HG02943 (cell line): ENCODE measurements at regions not wholly inside any gene's neighbourhood (a gene's known extent, or its start where the extent isn't known, plus 50 kb on each side); places are given as distances from the start of the nearest gene placed in this dataset.
"Not testable (repeated sequence)": the region's sequence is repeated elsewhere in the genome, so short reads cannot be mapped to it uniquely, and the experiment has no call there.

ENCODE experiments used
- ATAC-seq: cut with Tn5 transposase; IDR thresholded peaks from one replicate; pipeline ENCODE4 v1.9.1; 2021; ENCODE audit warnings: mild to moderate bottlenecking, low read depth, moderate library complexity; ENCODE audit not compliant: unreplicated experiment

- no peak for ATAC-seq
Observed at GRCh38 chr4:27117453-27117852, 256.8 kb downstream of the STIM2 start.

GRCh38 chr4:27119239-27119638 is 258.6 kb downstream of the STIM2 start:
- no peak for ATAC-seq

- no peak for ATAC-seq
Observed at GRCh38 chr4:27121830-27122229, 261.2 kb downstream of the STIM2 start.

- ATAC-seq: no peak
Observed at GRCh38 chr4:27123123-27123768, 262.6 kb downstream of the STIM2 start.

GRCh38 chr4:27123769-27124124 is 263.1 kb downstream of the STIM2 start:
- ATAC-seq: no peak

GRCh38 chr4:27126895-27127294 is 266.3 kb downstream of the STIM2 start:
- not testable (repeated sequence) for ATAC-seq

- no peak for ATAC-seq
Observed at GRCh38 chr4:27128443-27128842, 267.8 kb downstream of the STIM2 start.

GRCh38 chr4:27129871-27130366 is 269.3 kb downstream of the STIM2 start:
- no peak for ATAC-seq

- no peak for ATAC-seq
Observed at GRCh38 chr4:27132497-27132896, 271.9 kb downstream of the STIM2 start.

- ATAC-seq: no peak
Observed at GRCh38 chr4:27140486-27140885, 279.8 kb downstream of the STIM2 start.

- no peak for ATAC-seq
Observed at GRCh38 chr4:27141530-27141929, 280.9 kb downstream of the STIM2 start.

GRCh38 chr4:27142841-27143240 is 282.2 kb downstream of the STIM2 start:
- no peak for ATAC-seq

GRCh38 chr4:27145597-27145996 is 285.0 kb downstream of the STIM2 start:
- no peak for ATAC-seq

GRCh38 chr4:27148211-27148895 is 287.7 kb downstream of the STIM2 start:
- no peak for ATAC-seq

- no peak for ATAC-seq
Observed at GRCh38 chr4:27149541-27150212, 289.0 kb downstream of the STIM2 start.

- ATAC-seq: no peak
Observed at GRCh38 chr4:27152703-27153102, 292.1 kb downstream of the STIM2 start.

GRCh38 chr4:27154706-27155105 is 294.1 kb downstream of the STIM2 start:
- no peak for ATAC-seq

- ATAC-seq: no peak
Observed at GRCh38 chr4:27161191-27161590, 300.6 kb downstream of the STIM2 start.

GRCh38 chr4:27168783-27169182 is 308.1 kb downstream of the STIM2 start:
- no peak for ATAC-seq

GRCh38 chr4:27173280-27173679 is 312.6 kb downstream of the STIM2 start:
- no peak for ATAC-seq

GRCh38 chr4:27176400-27176799 is 315.8 kb downstream of the STIM2 start:
- ATAC-seq: no peak

GRCh38 chr4:27176881-27177280 is 316.2 kb downstream of the STIM2 start:
- no peak for ATAC-seq
